GM21515 (cell line): ENCODE measurements at regions not wholly inside any gene's neighbourhood (a gene's known extent, or its start where the extent isn't known, plus 50 kb on each side); places are given as distances from the start of the nearest gene placed in this dataset.

Source experiments
- ATAC-seq: cut with Tn5 transposase; IDR thresholded peaks from one replicate; pipeline ENCODE4 v1.9.1; 2021; ENCODE audit not compliant: unreplicated experiment

GRCh38 chr2:176536439-176537133 is 267.3 kb downstream of the MTX2 start:
- no peak for ATAC-seq

- ATAC-seq: no peak
These were observed 268.7 kb downstream of the MTX2 start for GRCh38 chr2:176537932-176538331.

- no peak for ATAC-seq
These were observed 271.8 kb downstream of the MTX2 start for GRCh38 chr2:176540995-176541394.

GRCh38 chr2:176542476-176542875 is 273.2 kb downstream of the MTX2 start:
- ATAC-seq: no peak

- ATAC-seq: no peak
These were observed 275.3 kb downstream of the MTX2 start for GRCh38 chr2:176544557-176544956.

GRCh38 chr2:176544991-176545956 is 276.0 kb downstream of the MTX2 start:
- ATAC-seq: no peak

GRCh38 chr2:176546550-176546949 is 277.3 kb downstream of the MTX2 start:
- no peak for ATAC-seq

GRCh38 chr2:176552501-176553135 is 283.4 kb downstream of the MTX2 start:
- ATAC-seq: no peak

- no peak for ATAC-seq
These were observed 284.5 kb downstream of the MTX2 start for GRCh38 chr2:176553685-176554100.

- ATAC-seq: no peak
These were observed 285.1 kb downstream of the MTX2 start for GRCh38 chr2:176554101-176555048.

GRCh38 chr2:176555112-176555511 is 285.9 kb downstream of the MTX2 start:
- no peak for ATAC-seq

- ATAC-seq: no peak
These were observed 286.5 kb downstream of the MTX2 start for GRCh38 chr2:176555781-176556180.

- ATAC-seq: no peak
These were observed 287.1 kb downstream of the MTX2 start for GRCh38 chr2:176556373-176556772.

GRCh38 chr2:176557821-176558220 is 288.6 kb downstream of the MTX2 start:
- ATAC-seq: no peak

GRCh38 chr2:176558574-176559140 is 289.4 kb downstream of the MTX2 start:
- ATAC-seq: no peak

- ATAC-seq: no peak
These were observed 291.1 kb downstream of the MTX2 start for GRCh38 chr2:176560296-176560695.

GRCh38 chr2:176561706-176562105 is 292.5 kb downstream of the MTX2 start:
- no peak for ATAC-seq

- ATAC-seq: no peak
These were observed 293.3 kb downstream of the MTX2 start for GRCh38 chr2:176562359-176563078.

- ATAC-seq: no peak
These were observed 296.5 kb downstream of the MTX2 start for GRCh38 chr2:176565641-176566323.
